Right lobe of liver (tissue), 6 donors: ENCODE measurements at regions not wholly inside any gene's neighbourhood (a gene's known extent, or its start where the extent isn't known, plus 50 kb on each side); places are given as distances from the start of the nearest gene placed in this dataset.

Source experiments
- ATAC-seq, 4 donors: fragments of 200-7000 bp; cut with Tn5 transposase; one replicate each; pipeline ENCODE4 v1.9.1; 2020; ENCODE audit warnings: mild to moderate bottlenecking in 4 of 4, moderate library complexity in 4 of 4
- DNase-seq, 3 donors: peaks; one replicate each; pipeline ENCODE4 v3.0.0-alpha.2; 2020
- H3K27ac ChIP-seq, 3 donors: fragments of 200-600 bp; one replicate each; pipeline ENCODE4 v1.8.0; 2022
- H3K27me3 ChIP-seq, 2 donors: fragments of 200-600 bp; one replicate each; pipeline ENCODE4 v1.8.0; 2022
- H3K36me3 ChIP-seq, 4 donors: fragments of 200-600 bp; sonication (generic) in 1 of 4; one replicate each; pipeline versions ENCODE4 v1.5.1 to v1.8.0; 2017 to 2022; ENCODE audit warnings: control low read depth in 1 of 4
- H3K4me1 ChIP-seq, 4 donors: fragments of 200-600 bp; sonication (generic) in 1 of 4; one replicate each; pipeline versions ENCODE4 v1.5.1 to v1.8.0; 2017 to 2022; ENCODE audit warnings: control low read depth in 1 of 4
- H3K4me3 ChIP-seq, 3 donors: fragments of 200-600 bp; one replicate each; pipeline ENCODE4 v1.8.0; 2022
- H3K9me3 ChIP-seq, 4 donors: fragments of 200-600 bp; sonication (generic) in 1 of 4; one replicate each; pipeline versions ENCODE4 v1.5.1 to v1.8.0; 2017 to 2022; ENCODE audit warnings: control low read depth in 1 of 4
- CTCF ChIP-seq, 4 donors: fragments of 200-600 bp in 3 of 4; fragments of 450-650 bp in 1 of 4; IDR thresholded peaks; one replicate each; pipeline versions ENCODE4 v1.5.1 to v1.8.0; 2016 to 2022; ENCODE audit warnings: antibody characterized with exemption in 4 of 4, mild to moderate bottlenecking in 2 of 4
- POLR2A ChIP-seq: fragments of 450-650 bp; IDR thresholded peaks from one replicate; pipeline ENCODE4 v1.6.1; 2017; ENCODE audit warnings: antibody characterized with exemption, mild to moderate bottlenecking
- WGBS: methylation state at CpG from one replicate; pipeline ENCODE4 v1.1.6; 2018; ENCODE audit warnings: low coverage, low lambda C conversion rate; ENCODE audit not compliant: insufficient coverage; ENCODE audit errors: missing lambda C conversion rate; 5-methylcytosine and 5-hydroxymethylcytosine counted together
- intact Hi-C, 2 donors: fragments of 100-400 bp; cut with DNase I; formaldehyde crosslinking; loops; one replicate each; pipeline versions ENCODE4 v1.11.2 to v1.14.1; 2022
- donor health status: DM: no; HTN: yes; CAD: no.
- donor health status: DM: no; HTN: no; CAD: no.
- donor health status: DM: no; HTN: no; CAD: no.
- donor health status: DM: no; HTN: yes; CAD: no.
- donor health status: DM: no; HTN: yes; CAD: no.

- Histone ChIP-seq H3K27ac (no peak overlapping the region), H3K9me3 (no peaks in the 10 kb centered on the region), H3K27me3 (peaks cover 0 to 4% of the 10 kb centered on the region in 2 donors), H3K4me1 (no peaks in the 10 kb centered on the region), H3K36me3 (no peaks in the 10 kb centered on the region), H3K4me3 (no peak overlapping the region)
- ATAC-seq (no peak), DNase-seq (no peak)
- TF ChIP-seq POLR2A (no peak), CTCF (IDR thresholded peaks at IDR 0.05) (no peak)
- 0% methylated on average over 1 of the region's 1 CpG for WGBS
- intact Hi-C loops, result no loop called here
Measured at GRCh38 chr6:18663011-18663410, 275.9 kb downstream of the RNF144B start.

GRCh38 chr6:18664401-18664800 is 277.3 kb downstream of the RNF144B start:
- Histone ChIP-seq H3K27ac (no peak overlapping the region), H3K27me3 (peaks cover 0 to 4% of the 10 kb centered on the region in 2 donors), H3K9me3 (no peaks in the 10 kb centered on the region), H3K4me1 (no peaks in the 10 kb centered on the region), H3K4me3 (no peak overlapping the region), H3K36me3 (no peaks in the 10 kb centered on the region)
- TF ChIP-seq POLR2A, result no peak
- no peak for TF ChIP-seq CTCF (IDR thresholded peaks at IDR 0.05)
- ATAC-seq (no peak), DNase-seq (no peak)
- WGBS, result 75% methylated on average over 3 of the region's 5 CpGs
- intact Hi-C loops, result no loop called here

- peaks cover 0 to 4% of the 10 kb centered on the region in 2 donors for H3K27me3 ChIP-seq
- H3K36me3 ChIP-seq, result no peaks in the 10 kb centered on the region
- no peaks in the 10 kb centered on the region for H3K9me3 ChIP-seq
- H3K27ac ChIP-seq, result no peak overlapping the region
- 18% methylated on average over 2 of the region's 2 CpGs for WGBS
- intact Hi-C loops, result no loop called here
- no peak overlapping the region for H3K4me3 ChIP-seq
- TF ChIP-seq CTCF (IDR thresholded peaks at IDR 0.05) (no peak), POLR2A (no peak)
- DNase-seq, result no peak
- no peaks in the 10 kb centered on the region for H3K4me1 ChIP-seq
- ATAC-seq, result no peak
Measured at GRCh38 chr6:18667612-18668011, 280.5 kb downstream of the RNF144B start.

- intact Hi-C loops, result no loop called here
- Histone ChIP-seq H3K4me3 (no peak overlapping the region), H3K36me3 (no peaks in the 10 kb centered on the region), H3K27ac (no peak overlapping the region), H3K27me3 (peaks cover 0 to 4% of the 10 kb centered on the region in 2 donors), H3K9me3 (no peaks in the 10 kb centered on the region), H3K4me1 (no peaks in the 10 kb centered on the region)
- TF ChIP-seq POLR2A (no peak), CTCF (IDR thresholded peaks at IDR 0.05) (no peak)
- WGBS, result 51% methylated on average over 3 of the region's 3 CpGs
- ATAC-seq (no peak), DNase-seq (no peak)
Measured at GRCh38 chr6:18668994-18669393, 281.8 kb downstream of the RNF144B start.

GRCh38 chr6:18672852-18673251 is 285.7 kb downstream of the RNF144B start:
- Histone ChIP-seq H3K4me1 (no peaks in the 10 kb centered on the region), H3K27ac (no peak overlapping the region), H3K9me3 (no peaks in the 10 kb centered on the region), H3K4me3 (no peak overlapping the region), H3K27me3 (no peaks in the 10 kb centered on the region), H3K36me3 (no peaks in the 10 kb centered on the region)
- intact Hi-C loops, result no loop called here
- 31% methylated on average over 1 of the region's 1 CpG for WGBS
- ATAC-seq, result no peak
- TF ChIP-seq POLR2A (no peak), CTCF (IDR thresholded peaks at IDR 0.05) (no peak)
- DNase-seq, result no peak
